Progenitor cell of endocrine pancreas (in vitro differentiated cells): ENCODE measurements at regions not wholly inside any gene's neighbourhood (a gene's known extent, or its start where the extent isn't known, plus 50 kb on each side); places are given as distances from the start of the nearest gene placed in this dataset.
"Not testable (repeated sequence)": the region's sequence is repeated elsewhere in the genome, so short reads cannot be mapped to it uniquely, and the experiment has no call there.

Experiments used
- DNase-seq: peaks from one replicate; pipeline ENCODE4 v3.0.0; 2021; ENCODE audit warnings: low spot score; ENCODE audit not compliant: unreplicated experiment
- H3K27ac Mint-ChIP-seq: 2 replicates; pipeline ENCODE4 v1.8.0; 2021; ENCODE audit warnings: mild to moderate bottlenecking, moderate library complexity, mixed read lengths
- H3K27me3 Mint-ChIP-seq: 2 replicates; pipeline ENCODE4 v1.8.0; 2021; ENCODE audit warnings: mixed read lengths
- H3K36me3 Mint-ChIP-seq: 2 replicates; pipeline ENCODE4 v1.8.0; 2022; ENCODE audit warnings: mixed read lengths; ENCODE audit not compliant: insufficient read depth
- H3K4me1 Mint-ChIP-seq: 2 replicates; pipeline ENCODE4 v1.8.0; 2021; ENCODE audit warnings: low read depth, mixed read lengths
- H3K4me3 Mint-ChIP-seq: 2 replicates; pipeline ENCODE4 v1.8.0; 2021; ENCODE audit warnings: low read depth, mild to moderate bottlenecking, moderate library complexity, mixed read lengths
- H3K9me3 Mint-ChIP-seq: 2 replicates; pipeline ENCODE4 v1.8.0; 2021; ENCODE audit warnings: low read depth, mixed read lengths
- TF ChIP-seq, protein P1 (sequence below): fragments of 200-600 bp; sonication (generic); IDR thresholded peaks from one replicate; pipeline ENCODE4 v1.5.0; 2021; ENCODE audit warnings: antibody characterized with exemption, mild to moderate bottlenecking; ENCODE audit not compliant: unreplicated experiment

DNA sequence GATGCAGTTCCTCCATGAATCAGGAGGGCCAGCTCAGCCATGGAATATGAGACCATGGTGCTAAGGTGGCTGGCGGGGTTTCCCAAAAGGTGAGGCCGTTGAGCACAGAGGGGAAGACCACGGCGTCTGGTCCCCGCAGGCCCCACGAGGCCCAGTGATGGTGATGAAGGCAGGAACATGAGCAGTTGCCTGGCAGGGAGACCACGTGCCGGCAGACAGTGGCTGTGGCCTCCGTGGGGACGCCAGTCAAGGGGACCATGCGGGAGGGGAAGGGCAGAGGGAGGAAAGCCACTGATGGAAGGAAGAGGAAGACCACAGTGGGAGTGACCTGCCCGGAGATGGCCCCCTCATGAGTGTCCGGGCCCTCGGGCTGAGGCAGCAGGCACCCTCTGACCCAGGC lies 220.9 kb upstream of the SGCG start:
- not testable (repeated sequence) for H3K4me3 Mint-ChIP-seq, H3K27me3 Mint-ChIP-seq, DNase-seq, H3K4me1 Mint-ChIP-seq, H3K9me3 Mint-ChIP-seq, H3K36me3 Mint-ChIP-seq, H3K27ac Mint-ChIP-seq

DNA sequence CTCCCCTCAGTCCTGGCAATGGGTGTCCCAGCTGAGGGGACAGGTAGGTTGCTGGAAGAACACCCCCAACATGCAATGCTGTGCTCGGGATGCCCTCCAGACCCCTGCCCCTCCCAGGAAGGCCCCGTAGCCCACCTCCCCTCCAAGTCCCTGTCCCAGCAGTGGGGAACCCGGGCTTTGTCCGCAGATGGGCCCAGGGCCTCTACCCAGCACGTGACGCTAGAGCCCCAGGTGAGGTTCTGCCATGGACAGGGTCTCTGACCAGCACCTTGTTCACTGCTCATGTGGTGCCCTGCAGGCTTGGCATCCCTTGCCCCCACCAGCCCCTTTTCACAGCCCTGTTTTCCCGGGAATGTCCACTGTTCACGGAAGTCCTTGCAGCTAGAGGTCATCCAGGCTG lies 220.0 kb upstream of the SGCG start:
- DNase-seq = no peak
- Mint-ChIP-seq H3K27ac (no peak overlapping the region), H3K4me1 (no peaks in the 10 kb centered on the region), H3K27me3 (peaks cover 5% of the 10 kb centered on the region), H3K9me3 (no peaks in the 10 kb centered on the region), H3K36me3 (no peaks in the 10 kb centered on the region), H3K4me3 (no peak overlapping the region)
- TF ChIP-seq, protein P1, sequence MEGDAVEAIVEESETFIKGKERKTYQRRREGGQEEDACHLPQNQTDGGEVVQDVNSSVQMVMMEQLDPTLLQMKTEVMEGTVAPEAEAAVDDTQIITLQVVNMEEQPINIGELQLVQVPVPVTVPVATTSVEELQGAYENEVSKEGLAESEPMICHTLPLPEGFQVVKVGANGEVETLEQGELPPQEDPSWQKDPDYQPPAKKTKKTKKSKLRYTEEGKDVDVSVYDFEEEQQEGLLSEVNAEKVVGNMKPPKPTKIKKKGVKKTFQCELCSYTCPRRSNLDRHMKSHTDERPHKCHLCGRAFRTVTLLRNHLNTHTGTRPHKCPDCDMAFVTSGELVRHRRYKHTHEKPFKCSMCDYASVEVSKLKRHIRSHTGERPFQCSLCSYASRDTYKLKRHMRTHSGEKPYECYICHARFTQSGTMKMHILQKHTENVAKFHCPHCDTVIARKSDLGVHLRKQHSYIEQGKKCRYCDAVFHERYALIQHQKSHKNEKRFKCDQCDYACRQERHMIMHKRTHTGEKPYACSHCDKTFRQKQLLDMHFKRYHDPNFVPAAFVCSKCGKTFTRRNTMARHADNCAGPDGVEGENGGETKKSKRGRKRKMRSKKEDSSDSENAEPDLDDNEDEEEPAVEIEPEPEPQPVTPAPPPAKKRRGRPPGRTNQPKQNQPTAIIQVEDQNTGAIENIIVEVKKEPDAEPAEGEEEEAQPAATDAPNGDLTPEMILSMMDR = no peak

DNA sequence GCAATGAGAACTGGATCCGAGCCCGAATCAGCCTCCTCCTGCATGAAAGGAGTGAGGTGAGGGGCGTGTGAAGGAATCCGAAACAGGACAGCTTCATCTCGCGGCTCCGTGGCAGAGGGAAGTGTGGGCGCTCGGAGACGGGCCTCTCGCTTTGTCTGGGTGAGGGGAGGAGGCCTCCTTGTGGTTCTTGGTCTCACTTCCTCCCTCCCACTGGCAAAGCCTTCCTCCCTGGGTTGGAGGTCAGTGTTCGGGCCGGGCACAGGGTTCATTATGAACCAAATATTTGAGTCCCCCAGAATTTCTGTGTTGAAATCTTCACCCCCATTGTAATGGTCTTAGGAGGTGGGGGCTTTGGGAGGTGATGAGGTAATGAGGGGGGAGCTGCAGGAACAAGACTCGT lies 219.4 kb upstream of the SGCG start:
- DNase-seq, H3K27ac Mint-ChIP-seq, H3K4me3 Mint-ChIP-seq, H3K36me3 Mint-ChIP-seq, H3K9me3 Mint-ChIP-seq, H3K27me3 Mint-ChIP-seq, H3K4me1 Mint-ChIP-seq: not testable (repeated sequence)

DNA sequence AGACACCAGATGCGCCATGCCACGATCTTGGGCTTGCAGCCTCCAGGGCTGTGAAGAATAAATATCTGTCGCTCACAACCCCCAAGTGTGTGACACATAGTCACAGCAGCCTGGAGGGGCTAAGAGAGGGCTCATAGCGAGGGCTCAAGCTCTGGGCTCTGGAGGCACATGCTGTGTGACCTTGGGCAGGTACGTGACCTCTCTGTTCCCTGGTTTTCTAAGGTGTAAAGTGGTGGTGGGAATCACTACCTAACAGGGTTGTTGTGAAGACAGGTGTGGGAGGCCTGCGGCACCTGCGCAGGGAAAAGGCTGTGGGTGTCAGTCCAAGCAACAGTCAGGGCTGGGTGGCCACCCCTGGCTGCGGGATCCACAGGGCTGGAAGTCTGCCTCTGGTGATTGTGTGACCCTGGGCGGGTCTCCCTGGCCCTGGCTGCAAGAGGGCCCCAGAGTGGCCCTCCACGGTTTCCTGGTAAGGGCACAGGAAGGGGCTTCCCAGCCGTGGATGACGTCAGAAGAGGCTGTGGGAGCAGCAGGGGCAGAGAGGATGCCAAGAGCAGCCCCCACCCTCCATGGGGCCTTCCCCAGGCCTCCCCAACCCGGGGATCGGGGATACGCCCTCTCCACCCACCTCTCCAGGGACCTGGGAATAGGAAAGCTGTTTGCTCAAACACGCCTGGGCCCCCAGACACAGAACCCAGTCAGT lies 218.8 kb upstream of the SGCG start:
- H3K27ac Mint-ChIP-seq = no peak overlapping the region
- no peak for DNase-seq
- TF ChIP-seq, protein P1 = no peak

DNA sequence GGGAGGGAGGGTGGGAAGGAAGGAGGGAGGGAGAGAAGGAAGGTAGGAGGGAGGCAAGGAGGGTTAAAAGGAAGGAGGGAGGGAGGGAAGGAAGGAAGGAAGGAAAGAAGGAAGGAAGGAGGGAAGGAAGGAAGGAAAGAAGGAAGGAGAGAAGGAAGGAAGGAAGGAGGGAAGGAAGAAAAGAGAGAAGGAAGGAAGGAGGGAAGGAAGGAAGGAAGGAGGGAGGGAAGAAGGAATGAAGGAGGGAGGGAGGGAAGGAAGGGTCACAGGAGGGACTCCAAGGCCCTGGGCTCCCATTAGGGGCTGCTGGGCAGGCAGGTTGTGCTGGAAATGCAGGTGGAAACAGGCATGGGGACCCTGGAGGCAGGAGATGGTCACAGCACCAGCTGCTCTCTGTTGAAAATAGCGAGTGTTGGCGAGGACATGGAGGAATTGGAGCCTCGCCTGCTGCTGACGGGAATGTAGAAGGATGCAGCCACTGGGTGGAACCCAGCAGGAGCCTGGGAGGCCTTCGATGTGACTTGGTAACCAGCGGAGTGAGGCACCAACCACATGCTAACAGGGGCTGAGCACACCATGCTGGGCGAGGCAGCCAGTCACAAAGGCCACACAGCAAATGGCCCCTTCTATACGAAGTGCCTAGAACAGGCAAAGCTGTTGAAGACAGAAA lies 217.3 kb upstream of the SGCG start:
- DNase-seq, H3K4me1 Mint-ChIP-seq, H3K9me3 Mint-ChIP-seq, H3K4me3 Mint-ChIP-seq, H3K36me3 Mint-ChIP-seq, H3K27ac Mint-ChIP-seq, H3K27me3 Mint-ChIP-seq: not testable (repeated sequence)

More for the DNA sequence above, 218.8 kb upstream of the SGCG start:
- Mint-ChIP-seq H3K27me3 (peaks cover 5% of the 10 kb centered on the region), H3K9me3 (no peaks in the 10 kb centered on the region), H3K36me3 (no peaks in the 10 kb centered on the region), H3K4me1 (no peaks in the 10 kb centered on the region), H3K4me3 (no peak overlapping the region)

DNA sequence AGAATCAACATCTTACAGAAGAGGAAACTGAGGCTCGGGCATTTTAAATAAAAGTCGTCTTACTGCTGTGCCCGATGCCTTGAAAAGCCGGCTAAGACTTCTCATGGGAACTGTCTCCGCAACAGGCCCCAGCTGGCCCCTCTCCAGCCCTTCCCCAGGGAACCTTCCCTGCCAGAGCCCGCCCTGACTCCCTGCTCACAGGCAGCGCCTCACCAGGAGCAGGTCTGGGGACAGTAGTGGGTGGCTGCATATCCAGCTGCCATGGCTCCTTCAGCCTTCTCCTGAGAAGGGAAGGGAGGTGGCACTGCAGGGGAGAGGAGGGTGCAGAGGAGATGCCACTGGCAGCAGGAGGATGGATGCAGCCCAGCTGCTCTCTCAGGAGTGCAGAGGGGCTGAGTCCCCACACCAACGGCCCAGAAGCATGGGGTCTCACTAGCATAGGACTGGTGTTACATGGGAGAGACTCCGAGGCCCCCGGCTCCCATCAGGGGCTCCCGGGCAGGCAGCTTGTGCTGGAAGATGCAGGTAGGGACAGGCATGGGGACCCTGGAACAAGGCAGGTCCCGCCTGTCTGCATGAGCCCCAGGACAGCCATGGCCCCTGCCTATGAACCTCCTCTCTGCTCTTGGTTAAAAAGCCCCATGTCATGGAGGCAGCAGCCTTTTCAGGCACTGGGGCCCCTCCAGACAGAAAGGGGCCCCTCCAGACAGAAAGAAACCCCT lies 216.4 kb upstream of the SGCG start:
- no peaks in the 10 kb centered on the region for H3K36me3 Mint-ChIP-seq
- no peaks in the 10 kb centered on the region for H3K4me1 Mint-ChIP-seq
- no peak overlapping the region for H3K27ac Mint-ChIP-seq
- H3K27me3 Mint-ChIP-seq = peaks cover 9% of the 10 kb centered on the region
- no peak for DNase-seq
- H3K9me3 Mint-ChIP-seq = no peaks in the 10 kb centered on the region
- H3K4me3 Mint-ChIP-seq = no peak overlapping the region
- TF ChIP-seq, protein P1 = no peak

DNA sequence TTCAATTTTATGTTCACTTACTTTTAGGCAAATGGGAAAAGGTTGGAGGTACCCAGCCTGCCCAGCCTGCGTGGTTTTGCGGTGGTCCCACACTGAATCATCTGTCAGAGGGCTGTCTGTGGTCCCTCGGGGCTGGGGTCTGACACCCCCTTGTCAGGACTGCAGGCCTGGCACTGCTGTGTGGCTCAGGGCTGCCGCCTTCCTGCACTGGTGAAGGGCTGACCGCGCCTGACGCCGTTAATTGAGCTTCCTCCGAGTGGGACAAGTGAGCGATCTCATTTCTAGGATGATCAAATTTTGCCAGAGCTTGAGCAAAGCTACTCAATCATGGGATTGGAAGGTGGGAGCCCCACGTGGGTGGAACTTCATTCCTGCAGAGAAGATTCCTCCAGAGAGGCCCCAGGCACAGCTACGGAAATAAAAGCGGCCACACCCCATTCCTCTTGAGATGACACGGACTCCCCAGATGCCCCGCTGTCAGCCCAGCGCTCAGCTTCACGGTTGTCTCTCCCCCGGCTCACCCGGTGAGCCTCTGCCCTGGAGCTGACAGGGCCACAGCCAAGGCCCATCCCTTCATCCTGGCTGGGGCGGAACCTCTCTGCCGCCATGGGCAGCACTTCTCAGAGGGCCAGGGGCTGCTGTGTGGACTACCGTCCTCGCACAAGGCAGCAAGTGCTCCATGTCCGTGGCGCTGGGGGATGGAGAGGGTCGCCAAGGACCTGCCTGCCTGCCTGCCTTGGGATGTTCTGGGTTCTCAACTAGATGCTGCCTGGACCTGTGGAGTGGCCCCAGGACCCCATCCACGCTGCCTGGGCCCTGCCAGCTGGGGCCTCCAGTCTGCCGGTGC lies 215.5 kb upstream of the SGCG start:
- not testable (repeated sequence) for H3K36me3 Mint-ChIP-seq, DNase-seq, H3K9me3 Mint-ChIP-seq, H3K4me1 Mint-ChIP-seq, H3K27ac Mint-ChIP-seq, H3K27me3 Mint-ChIP-seq, H3K4me3 Mint-ChIP-seq

DNA sequence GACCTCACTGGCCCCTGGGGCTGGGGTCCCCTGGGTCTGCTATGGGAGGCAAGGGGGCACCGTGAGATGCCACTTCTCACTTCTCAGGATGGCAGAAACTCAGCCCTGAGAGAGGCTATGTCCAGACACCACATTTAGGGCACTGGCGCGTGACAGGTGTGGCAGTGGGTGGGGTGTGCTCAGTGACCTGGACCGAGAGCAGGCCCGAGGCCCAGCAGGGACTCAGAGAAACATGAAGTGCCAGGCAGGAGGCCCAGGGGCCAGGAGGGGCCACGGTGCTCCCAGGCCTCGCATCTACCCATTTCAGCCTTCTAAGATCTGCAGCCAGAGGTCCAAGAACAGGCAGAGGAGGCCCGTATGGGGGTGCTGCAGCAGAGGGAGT lies 214.9 kb upstream of the SGCG start:
- H3K27me3 Mint-ChIP-seq, DNase-seq, H3K36me3 Mint-ChIP-seq: not testable (repeated sequence)

DNA sequence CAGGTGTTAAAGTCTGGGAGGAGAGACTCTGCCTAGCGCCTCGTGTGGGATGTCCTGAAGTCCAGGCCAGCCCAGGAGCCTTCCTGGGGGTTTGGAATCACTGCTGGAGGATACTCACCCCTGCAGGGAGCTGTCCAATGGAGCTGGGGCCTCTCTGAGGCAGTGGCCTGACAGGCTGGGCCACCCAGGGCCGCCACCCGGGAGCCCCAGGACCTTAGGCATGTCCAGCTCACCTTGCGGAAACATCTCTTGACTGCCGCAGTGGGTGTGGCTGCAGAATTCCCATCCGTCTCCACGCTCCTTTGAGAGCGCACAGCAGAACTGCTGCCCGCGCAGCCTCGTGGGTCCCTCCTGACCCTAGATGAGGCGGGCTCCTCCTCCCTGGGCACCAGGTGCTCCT lies 214.0 kb upstream of the SGCG start:
- H3K4me3 Mint-ChIP-seq, H3K9me3 Mint-ChIP-seq, H3K27me3 Mint-ChIP-seq: not testable (repeated sequence)

More for the DNA sequence above, 214.9 kb upstream of the SGCG start:
- not testable (repeated sequence) for H3K9me3 Mint-ChIP-seq, H3K4me1 Mint-ChIP-seq, H3K4me3 Mint-ChIP-seq, H3K27ac Mint-ChIP-seq

More for the DNA sequence above, 214.0 kb upstream of the SGCG start:
- H3K4me1 Mint-ChIP-seq, H3K36me3 Mint-ChIP-seq, H3K27ac Mint-ChIP-seq, DNase-seq: not testable (repeated sequence)
